HG03139 (cell line): ENCODE measurements at regions not wholly inside any gene's neighbourhood (a gene's known extent, or its start where the extent isn't known, plus 50 kb on each side); places are given as distances from the start of the nearest gene placed in this dataset.
"Not testable (repeated sequence)": the region's sequence is repeated elsewhere in the genome, so short reads cannot be mapped to it uniquely, and the experiment has no call there.

ENCODE experiments used
- ATAC-seq: cut with Tn5 transposase; IDR thresholded peaks from one replicate; pipeline ENCODE4 v1.9.1; 2021; ENCODE audit not compliant: unreplicated experiment

GRCh38 chr5:126280846-126281245, 142.4 kb upstream of the GRAMD2B start:
- no peak for ATAC-seq

DNA sequence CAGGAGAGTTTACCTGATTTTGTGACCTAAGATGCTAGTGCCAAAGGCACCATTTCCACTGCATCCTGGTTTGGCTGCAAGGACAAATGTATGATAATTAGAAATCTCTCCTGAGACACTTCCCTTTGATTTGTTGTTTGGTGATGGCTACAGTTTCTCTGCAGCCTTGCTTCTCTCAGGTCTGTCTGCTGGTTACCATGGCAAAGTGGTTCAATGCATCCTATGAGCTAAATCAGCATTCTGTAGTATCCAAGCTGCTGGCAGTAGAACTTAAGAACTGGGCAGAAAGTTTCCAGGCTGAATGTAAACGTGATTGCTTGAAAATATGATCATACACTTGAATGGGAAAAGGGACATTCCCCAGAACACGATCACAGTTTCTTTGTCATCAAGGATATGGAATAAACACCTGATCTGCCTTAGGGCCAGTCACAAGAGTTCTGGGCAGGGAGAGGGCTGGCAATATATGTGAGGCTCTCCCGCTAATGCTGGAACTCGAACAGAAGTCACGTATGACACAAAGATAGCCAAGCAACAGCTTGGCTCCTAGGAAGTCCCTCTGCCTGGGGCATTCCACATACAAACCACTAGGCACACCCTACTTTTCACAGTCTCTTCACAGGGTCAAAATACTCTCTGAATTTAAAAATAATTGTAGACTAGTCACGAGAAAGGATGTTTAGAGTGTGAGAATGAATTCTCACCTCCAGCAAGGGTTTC, 138.1 kb upstream of the GRAMD2B start:
- no peak for ATAC-seq

- ATAC-seq = not testable (repeated sequence)
These were observed 127.1 kb upstream of the GRAMD2B start for GRCh38 chr5:126296121-126296520.

- no peak for ATAC-seq
These were observed 122.9 kb upstream of the GRAMD2B start for GRCh38 chr5:126300293-126300692.

- ATAC-seq = no peak
These were observed 122.2 kb upstream of the GRAMD2B start for GRCh38 chr5:126301056-126301455.

- no peak for ATAC-seq
These were observed 113.3 kb upstream of the GRAMD2B start for GRCh38 chr5:126309860-126310259.

- no peak for ATAC-seq
These were observed 111.4 kb upstream of the GRAMD2B start for GRCh38 chr5:126311766-126312165.

- no peak for ATAC-seq
These were observed 107.9 kb upstream of the GRAMD2B start for GRCh38 chr5:126315341-126315740.

- no peak for ATAC-seq
These were observed 90.9 kb upstream of the GRAMD2B start for GRCh38 chr5:126332326-126332725.

DNA sequence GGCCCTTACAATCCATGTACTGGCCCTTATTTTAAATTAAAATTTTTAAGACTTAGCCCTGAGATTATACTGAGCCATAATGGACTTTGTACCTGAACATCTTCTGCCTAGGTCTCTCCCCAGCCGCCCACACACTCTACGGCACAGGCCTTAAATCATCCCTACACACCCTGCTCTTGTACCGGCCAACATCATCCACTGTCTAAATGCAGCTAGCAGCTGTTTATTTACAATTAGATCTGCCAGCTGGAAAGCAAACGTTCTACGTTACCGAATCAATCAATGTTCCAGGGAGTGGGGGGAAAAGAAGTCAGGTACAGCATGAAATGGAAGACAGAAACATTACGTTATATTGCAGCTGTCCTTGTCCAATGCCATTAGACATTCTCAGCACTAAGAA, 88.4 kb upstream of the GRAMD2B start:
- ATAC-seq = no peak

DNA sequence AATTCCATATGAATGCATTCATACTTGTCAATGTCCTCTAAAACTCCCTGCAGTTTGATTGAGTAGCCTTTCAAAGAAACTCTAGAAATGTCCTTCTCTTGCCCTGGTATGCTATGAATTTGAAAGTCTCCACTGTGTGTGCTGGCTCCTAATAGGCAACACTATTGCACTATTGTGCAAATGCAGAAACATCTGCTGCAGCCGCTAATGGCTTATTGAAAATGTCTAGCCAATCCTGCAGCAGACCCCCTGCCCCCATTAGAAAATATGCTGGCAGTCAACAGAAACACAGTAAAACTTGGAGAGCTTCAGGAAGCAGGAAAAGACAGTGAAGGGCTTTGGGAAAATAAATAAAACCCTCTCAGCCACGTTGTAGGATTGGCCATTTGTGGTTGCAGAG, 87.3 kb upstream of the GRAMD2B start:
- no peak for ATAC-seq

DNA sequence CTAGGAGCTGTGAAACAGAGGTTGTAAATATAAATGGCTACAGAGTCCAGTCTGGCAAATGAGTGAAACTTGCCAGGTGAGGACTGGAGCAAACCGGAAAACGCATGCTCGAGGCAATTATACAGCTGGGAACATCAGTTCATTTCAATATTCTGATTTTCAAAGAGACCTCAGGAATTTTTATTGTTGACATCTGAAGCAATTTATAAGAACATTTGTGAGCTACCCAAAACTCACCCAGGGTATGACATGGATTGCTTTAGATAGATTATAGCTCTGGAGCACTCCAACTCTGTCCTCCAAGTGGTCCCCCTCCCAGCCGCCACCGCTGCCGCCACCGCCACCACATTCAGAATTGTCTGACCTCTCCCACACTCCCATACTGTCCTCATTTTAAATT, 84.6 kb upstream of the GRAMD2B start:
- ATAC-seq = no peak

DNA sequence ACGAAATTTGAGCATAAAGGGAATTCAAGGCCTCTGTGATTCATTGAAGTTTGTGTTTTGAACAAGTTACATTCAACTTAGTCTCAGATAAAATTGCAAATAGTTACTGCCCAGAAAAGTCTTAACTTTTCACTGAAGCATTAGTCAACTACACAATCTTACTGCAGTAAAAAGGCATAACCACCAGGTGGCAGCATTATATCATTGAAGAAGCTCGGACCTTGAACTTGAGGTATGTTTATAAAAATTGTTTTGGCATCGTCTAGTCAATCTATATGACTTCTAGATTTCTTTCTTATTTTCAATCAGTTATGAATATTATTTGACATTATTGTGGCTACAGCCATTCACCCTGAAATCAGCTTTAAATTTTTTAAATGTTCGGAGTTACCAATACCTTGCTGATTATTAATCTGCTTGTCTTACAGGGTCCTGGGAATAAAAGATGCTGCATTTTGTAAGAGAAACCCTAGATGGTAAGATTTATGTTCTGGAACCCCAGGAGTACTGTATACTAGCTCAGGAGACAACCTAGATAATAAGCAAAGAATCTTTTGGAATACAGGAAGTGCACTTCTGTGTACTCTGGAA, 83.9 kb upstream of the GRAMD2B start:
- no peak for ATAC-seq

DNA sequence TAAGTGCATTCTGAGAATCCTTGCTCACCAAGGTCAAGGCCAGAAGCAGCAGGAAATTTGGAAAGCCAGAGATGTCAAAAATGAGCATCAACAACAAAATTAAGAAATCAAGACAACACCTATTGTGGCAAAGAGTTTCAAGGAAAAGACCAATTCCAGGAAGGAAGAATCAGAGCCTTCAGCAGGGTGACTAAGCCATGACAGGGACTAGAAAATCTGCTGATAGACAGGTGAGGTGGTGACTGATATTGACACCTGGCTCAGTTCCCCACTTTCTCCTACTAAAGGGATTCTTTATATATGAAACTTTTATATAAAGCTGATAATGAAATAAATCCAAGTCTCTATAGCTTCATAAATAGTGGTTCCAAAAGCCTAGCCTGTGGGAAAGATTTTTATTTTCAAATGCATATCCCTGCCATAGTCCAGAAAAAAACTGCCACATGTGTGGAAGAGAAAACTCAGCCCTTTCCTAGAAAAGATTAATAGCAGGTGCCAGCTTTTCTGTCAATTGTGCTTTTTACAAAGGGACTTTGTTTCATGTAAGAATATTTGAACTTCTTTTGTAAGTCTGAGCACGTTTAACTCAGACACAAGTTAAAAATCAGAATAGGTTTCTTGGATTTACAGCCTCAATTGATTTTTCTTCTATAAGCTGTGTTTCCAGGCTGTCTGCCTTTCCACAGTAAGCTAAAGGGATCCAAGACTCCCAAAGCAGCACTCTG, 81.1 kb upstream of the GRAMD2B start:
- no peak for ATAC-seq

- ATAC-seq = no peak
These were observed 74.2 kb upstream of the GRAMD2B start for GRCh38 chr5:126348855-126349635.

- ATAC-seq = no peak
These were observed 72.1 kb upstream of the GRAMD2B start for GRCh38 chr5:126351153-126351552.

DNA sequence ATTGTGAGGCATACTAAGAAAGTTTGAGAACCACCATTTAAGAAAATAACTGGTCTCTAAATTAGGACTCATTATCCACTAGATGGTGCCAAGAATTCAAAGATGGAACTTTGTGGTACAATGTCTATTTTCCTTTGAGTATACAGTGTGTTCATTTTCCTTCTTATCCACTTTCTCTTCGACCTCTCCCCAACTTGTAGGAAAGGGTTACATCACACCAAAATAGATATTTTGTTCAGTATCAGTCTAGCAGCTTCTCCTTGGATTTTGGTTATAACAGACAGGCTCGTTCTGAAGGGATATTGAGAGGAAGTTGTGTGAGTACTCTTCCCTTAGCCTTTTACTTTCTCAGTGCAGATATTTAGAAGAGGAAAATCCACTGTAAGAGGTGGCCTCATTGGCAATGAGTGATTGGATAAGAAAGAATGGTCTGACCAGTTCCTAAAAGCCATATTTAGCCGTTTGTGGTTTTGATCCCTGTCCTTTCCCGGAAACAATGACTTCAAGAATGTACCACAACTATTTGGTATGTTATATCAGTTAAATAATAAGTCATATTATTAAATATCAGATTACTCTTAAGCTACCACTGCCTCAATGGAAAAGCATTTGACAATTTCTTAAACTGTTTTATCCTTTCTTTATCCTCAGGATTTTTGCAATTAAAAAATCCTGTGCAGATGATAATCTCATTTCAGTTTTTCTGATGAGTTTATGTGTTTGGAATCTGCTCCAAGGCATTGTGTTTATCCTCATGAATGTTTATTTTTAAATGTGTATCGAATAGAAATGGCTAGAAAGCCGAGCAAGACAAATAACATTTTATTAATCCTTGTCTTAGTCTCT, 69.0 kb upstream of the GRAMD2B start:
- ATAC-seq = no peak

- no peak for ATAC-seq
These were observed 68.1 kb upstream of the GRAMD2B start for GRCh38 chr5:126354858-126355731.

GRCh38 chr5:126355940-126356339, 67.3 kb upstream of the GRAMD2B start:
- ATAC-seq = no peak
